GM13976 (cell line): ENCODE measurements at regions not wholly inside any gene's neighbourhood (a gene's known extent, or its start where the extent isn't known, plus 50 kb on each side); places are given as distances from the start of the nearest gene placed in this dataset.

Experiments
- DNase-seq: peaks from one replicate; pipeline ENCODE4 v3.0.0; 2012; ENCODE audit warnings: low spot score
- in situ Hi-C: fragments of 300-500 bp; cut with MboI; formaldehyde crosslinking; loops from one replicate; pipeline ENCODE4 v1.12.0; 2022; ENCODE audit warnings: low sequenced_read_pairs, mixed read lengths, inconsistent platforms; ENCODE audit not compliant: unreplicated experiment
- TF ChIP-seq, protein P1 (sequence below): IDR thresholded peaks from 2 replicates; pipeline ENCODE4 v1.5.1; 2012; ENCODE audit warnings: borderline replicate concordance, mild to moderate bottlenecking; ENCODE audit not compliant: insufficient read depth; ENCODE audit errors: extremely low read depth, missing control alignments, control extremely low read depth

DNA sequence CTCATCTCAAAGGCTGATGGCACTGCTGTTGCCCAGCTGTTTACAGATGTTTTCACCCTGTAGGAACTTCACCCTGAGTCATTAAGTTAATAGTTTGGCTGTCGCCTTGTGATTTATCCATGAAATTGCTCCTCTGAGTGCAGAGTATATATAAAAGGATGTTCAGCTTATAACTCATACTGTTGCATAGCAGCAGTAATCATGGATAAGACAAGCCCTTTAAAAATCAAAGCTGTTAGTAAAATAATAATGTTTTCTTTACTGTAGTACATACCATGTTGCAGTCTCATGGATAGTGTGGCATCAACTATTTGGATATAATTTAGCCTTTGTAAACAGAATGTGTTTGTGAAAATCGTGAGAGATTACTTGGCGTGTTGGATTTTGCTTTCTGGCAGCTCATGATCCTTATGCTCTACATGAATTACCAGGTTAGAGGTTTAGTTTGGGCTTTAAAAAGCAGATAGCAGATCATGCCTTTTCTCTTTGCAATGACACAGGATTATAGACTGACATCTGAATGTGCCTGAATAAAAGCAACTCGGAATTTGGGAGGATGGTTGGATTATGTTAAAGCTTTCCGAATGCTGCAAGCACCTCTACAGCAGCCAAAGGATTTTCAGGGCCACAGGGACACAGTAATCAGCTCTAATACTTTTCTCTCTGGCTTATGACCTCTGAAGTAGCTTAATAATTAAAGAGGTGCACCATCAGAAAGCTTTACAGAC lies 279.7 kb upstream of the ATP2B1 start:
- TF ChIP-seq, protein P1, sequence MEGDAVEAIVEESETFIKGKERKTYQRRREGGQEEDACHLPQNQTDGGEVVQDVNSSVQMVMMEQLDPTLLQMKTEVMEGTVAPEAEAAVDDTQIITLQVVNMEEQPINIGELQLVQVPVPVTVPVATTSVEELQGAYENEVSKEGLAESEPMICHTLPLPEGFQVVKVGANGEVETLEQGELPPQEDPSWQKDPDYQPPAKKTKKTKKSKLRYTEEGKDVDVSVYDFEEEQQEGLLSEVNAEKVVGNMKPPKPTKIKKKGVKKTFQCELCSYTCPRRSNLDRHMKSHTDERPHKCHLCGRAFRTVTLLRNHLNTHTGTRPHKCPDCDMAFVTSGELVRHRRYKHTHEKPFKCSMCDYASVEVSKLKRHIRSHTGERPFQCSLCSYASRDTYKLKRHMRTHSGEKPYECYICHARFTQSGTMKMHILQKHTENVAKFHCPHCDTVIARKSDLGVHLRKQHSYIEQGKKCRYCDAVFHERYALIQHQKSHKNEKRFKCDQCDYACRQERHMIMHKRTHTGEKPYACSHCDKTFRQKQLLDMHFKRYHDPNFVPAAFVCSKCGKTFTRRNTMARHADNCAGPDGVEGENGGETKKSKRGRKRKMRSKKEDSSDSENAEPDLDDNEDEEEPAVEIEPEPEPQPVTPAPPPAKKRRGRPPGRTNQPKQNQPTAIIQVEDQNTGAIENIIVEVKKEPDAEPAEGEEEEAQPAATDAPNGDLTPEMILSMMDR = no peak
- DNase-seq = no peak
- in situ Hi-C loops = no loop called here

DNA sequence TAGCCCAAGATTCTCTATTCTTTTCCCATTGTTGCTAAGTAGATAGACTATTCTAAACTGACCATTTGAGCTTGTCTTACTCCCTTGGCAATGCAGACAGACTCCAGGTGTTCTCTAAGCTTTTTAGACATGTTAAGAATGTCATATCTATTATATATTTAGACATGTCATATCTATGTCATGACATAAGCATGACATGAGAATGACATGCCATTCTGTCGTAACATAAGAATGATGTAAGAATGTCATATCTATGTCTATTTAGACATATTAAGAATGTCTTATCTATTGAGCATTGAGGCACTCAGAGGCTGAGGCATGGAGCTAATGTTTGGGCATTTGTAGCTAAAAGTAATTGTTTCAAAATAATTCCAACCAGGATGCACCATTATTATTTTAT lies 277.3 kb upstream of the ATP2B1 start:
- TF ChIP-seq, protein P1 = no peak
- in situ Hi-C loops = no loop called here
- DNase-seq = no peak

DNA sequence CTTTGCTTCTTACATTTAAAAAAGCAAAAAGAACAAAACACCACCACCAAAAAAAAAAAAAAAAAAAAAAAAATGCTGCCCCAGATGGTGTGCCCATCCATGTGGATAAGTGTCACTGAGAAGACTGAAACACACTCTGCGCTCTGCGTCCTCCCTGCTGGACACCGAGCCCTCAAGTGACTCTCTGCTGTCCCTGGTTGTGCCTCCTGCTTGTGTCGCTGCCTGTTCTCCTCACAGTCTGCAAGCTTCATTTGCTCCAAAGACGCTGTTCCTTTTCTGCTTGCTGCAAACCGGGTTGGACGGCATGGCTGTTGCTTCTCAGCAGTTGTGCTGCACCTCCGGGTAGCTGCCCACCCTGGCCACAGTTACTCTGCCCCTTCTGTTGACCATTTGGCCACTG lies 276.2 kb upstream of the ATP2B1 start:
- DNase-seq = no peak
- TF ChIP-seq, protein P1 = no peak
- in situ Hi-C loops = no loop called here

DNA sequence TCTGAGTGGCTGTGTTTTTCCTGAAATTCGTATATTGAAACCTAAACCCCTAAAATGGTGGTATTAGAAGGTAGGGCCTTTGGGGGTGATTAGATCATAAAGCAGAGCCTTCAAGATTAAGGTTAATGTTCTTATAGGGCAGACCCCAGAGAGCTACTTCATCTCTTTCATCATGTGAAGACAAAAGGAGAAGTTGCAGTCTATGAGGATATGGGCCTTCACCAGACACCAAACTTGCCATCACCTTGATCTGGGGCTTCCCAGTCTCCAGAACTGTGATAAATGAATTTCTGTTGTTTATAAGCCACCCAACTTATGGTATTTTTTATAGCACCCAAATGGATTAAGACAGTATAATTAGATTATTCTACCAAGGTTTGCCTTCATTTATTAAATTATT lies 275.0 kb upstream of the ATP2B1 start:
- no peak for DNase-seq
- in situ Hi-C loops = no loop called here
- TF ChIP-seq, protein P1 = no peak

GRCh38 chr12:89980236-89980635 lies 271.6 kb upstream of the ATP2B1 start:
- DNase-seq = no peak
- in situ Hi-C loops = no loop called here
- TF ChIP-seq, protein P1 = no peak

- TF ChIP-seq, protein P1 = no peak
Measured at GRCh38 chr12:89977405-89978085, 268.9 kb upstream of the ATP2B1 start.

More at GRCh38 chr12:89977405-89978085, 268.9 kb upstream of the ATP2B1 start:
- DNase-seq = no peak
- in situ Hi-C loops = no loop called here
